GM18951 (cell line): ENCODE measurements at regions not wholly inside any gene's neighbourhood (a gene's known extent, or its start where the extent isn't known, plus 50 kb on each side); places are given as distances from the start of the nearest gene placed in this dataset.

Source experiments
- POLR2A ChIP-seq: IDR thresholded peaks from 4 replicates; pipeline ENCODE4 v1.6.1; 2011; ENCODE audit warnings: mild to moderate bottlenecking; ENCODE audit not compliant: insufficient read length, insufficient read depth; ENCODE audit errors: extremely low read depth
- in situ Hi-C: fragments of 300-500 bp; cut with MboI; formaldehyde crosslinking; loops from one replicate; pipeline ENCODE4 v1.12.0; 2022; ENCODE audit warnings: low sequenced_read_pairs, mixed read lengths, inconsistent platforms; ENCODE audit not compliant: unreplicated experiment

- in situ Hi-C loops = no loop called here
- no peak for TF ChIP-seq POLR2A
Observed at GRCh38 chr13:70894258-70894657, 786.0 kb upstream of the KLHL1 start.

GRCh38 chr13:70893832-70894231, 785.6 kb upstream of the KLHL1 start:
- in situ Hi-C loops = no loop called here
- TF ChIP-seq POLR2A = no peak

GRCh38 chr13:70890289-70890688, 782.0 kb upstream of the KLHL1 start:
- in situ Hi-C loops = no loop called here
- TF ChIP-seq POLR2A = no peak

- in situ Hi-C loops = no loop called here
Observed at GRCh38 chr13:70889163-70889562, 780.9 kb upstream of the KLHL1 start.

GRCh38 chr13:70884196-70884595, 775.9 kb upstream of the KLHL1 start:
- no peak for TF ChIP-seq POLR2A
- in situ Hi-C loops = no loop called here

More at GRCh38 chr13:70889163-70889562, 780.9 kb upstream of the KLHL1 start:
- TF ChIP-seq POLR2A = no peak

- in situ Hi-C loops = no loop called here
- TF ChIP-seq POLR2A = no peak
Observed at GRCh38 chr13:70874636-70875035, 766.4 kb upstream of the KLHL1 start.

- no peak for TF ChIP-seq POLR2A
- in situ Hi-C loops = no loop called here
Observed at GRCh38 chr13:70864731-70865130, 756.5 kb upstream of the KLHL1 start.

- TF ChIP-seq POLR2A = no peak
- in situ Hi-C loops = no loop called here
Observed at GRCh38 chr13:70856711-70857110, 748.5 kb upstream of the KLHL1 start.

GRCh38 chr13:70856025-70856424, 747.8 kb upstream of the KLHL1 start:
- no peak for TF ChIP-seq POLR2A
- in situ Hi-C loops = no loop called here

GRCh38 chr13:70849222-70849621, 741.0 kb upstream of the KLHL1 start:
- no peak for TF ChIP-seq POLR2A
- in situ Hi-C loops = no loop called here

GRCh38 chr13:70844391-70845108, 736.3 kb upstream of the KLHL1 start:
- in situ Hi-C loops = no loop called here

GRCh38 chr13:70842062-70842644, 733.9 kb upstream of the KLHL1 start:
- TF ChIP-seq POLR2A = no peak
- in situ Hi-C loops = no loop called here

More at GRCh38 chr13:70844391-70845108, 736.3 kb upstream of the KLHL1 start:
- no peak for TF ChIP-seq POLR2A

- no peak for TF ChIP-seq POLR2A
- in situ Hi-C loops = no loop called here
Observed at GRCh38 chr13:70841240-70842061, 733.2 kb upstream of the KLHL1 start.
